Motor neuron (in vitro differentiated cells): ENCODE measurements at regions not wholly inside any gene's neighbourhood (a gene's known extent, or its start where the extent isn't known, plus 50 kb on each side); places are given as distances from the start of the nearest gene placed in this dataset.

Experiments
- ATAC-seq, 8 experiments: fragments of 200-7000 bp; cut with Tn5 transposase; replicated peaks in 6 of 8; 2 replicates each; pipeline ENCODE4 v1.8.0; 2021; ENCODE audit warnings: mild to moderate bottlenecking in 8 of 8, moderate library complexity in 8 of 8
- H3K27ac ChIP-seq, 2 donors: fragments of 250-450 bp; sonication (Bioruptor Pico); 2 replicates each; pipeline ENCODE4 v1.9.0; 2021; ENCODE audit warnings: antibody characterized with exemption in 2 of 2, mild to moderate bottlenecking in 2 of 2, moderate library complexity in 1 of 2
- H3K4me1 ChIP-seq, 2 donors: fragments of 250-450 bp; sonication (Bioruptor Pico); replicated peaks in 1 of 2; 2 replicates each; pipeline ENCODE4 v1.6.1; 2021; ENCODE audit warnings: antibody characterized with exemption in 2 of 2, mild to moderate bottlenecking in 2 of 2, moderate library complexity in 1 of 2
- H3K4me3 ChIP-seq, 5 donors: fragments of 250-450 bp; sonication (Bioruptor Pico); 2 replicates each; pipeline ENCODE4 v1.9.0; 2021; ENCODE audit warnings: antibody characterized with exemption in 5 of 5, mild to moderate bottlenecking in 5 of 5, moderate library complexity in 4 of 5
- WGBS, 10 experiments: fragments of 450-650 bp; shearing (Covaris generic); methylation state at CpG; one replicate each; pipeline ENCODE4 v1.0.0; 2022; 5-methylcytosine and 5-hydroxymethylcytosine counted together
- in situ Hi-C, 9 experiments: fragments of 400-800 bp; cut with MboI; loops; one replicate each; pipeline ENCODE4 v1.15.0; 2021; ENCODE audit warnings: low sequenced_read_pairs in 9 of 9, low pct_unique_long_range_greater_than_20kb in 2 of 9; ENCODE audit not compliant: unreplicated experiment in 9 of 9

- Histone ChIP-seq H3K4me3 (no peak overlapping the region), H3K27ac (no peak overlapping the region), H3K4me1 (no peaks in the 10 kb centered on the region)
- in situ Hi-C loops = no loop called here
- WGBS, 10 experiments = 0 to 87% (median 50%) methylated on average over 1 to 5 of the region's 9 CpGs; no CpG with 5 or more reads in 3 of the 10 experiments
- ATAC-seq = no peak
Observed at GRCh38 chr16:49115956-49116355, 165.7 kb downstream of the CBLN1 start.

DNA sequence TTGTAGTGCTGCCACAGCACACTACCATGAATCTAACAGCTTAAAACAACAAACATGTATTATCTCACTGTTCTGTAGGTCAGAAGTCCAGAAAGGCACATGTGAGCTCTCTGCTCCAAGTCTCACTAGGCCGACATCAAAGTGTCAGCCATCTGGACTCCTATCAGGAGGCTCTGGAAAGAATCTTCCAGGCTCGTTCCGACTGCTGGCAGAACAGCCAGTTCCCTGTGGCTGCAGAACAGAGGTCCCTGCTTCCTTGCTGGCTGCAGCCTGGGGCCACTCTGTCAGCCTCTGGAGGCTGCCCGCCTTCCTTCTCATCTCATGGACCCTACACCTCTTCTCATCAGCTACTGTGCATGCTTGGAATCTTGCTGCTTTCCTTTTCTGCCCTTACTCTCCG is 168.9 kb downstream of the CBLN1 start:
- Histone ChIP-seq H3K4me3 (no peak overlapping the region), H3K27ac (no peak overlapping the region), H3K4me1 (no peaks in the 10 kb centered on the region)
- in situ Hi-C loops = no loop called here
- 0 to 63% (median 35%) methylated on average over 2 to 5 of the region's 5 CpGs; no CpG with 5 or more reads in 4 of the 10 experiments for WGBS, 10 experiments
- no peak for ATAC-seq

GRCh38 chr16:49111351-49111750 is 170.3 kb downstream of the CBLN1 start:
- WGBS, 10 experiments = 0 to 86% (median 71%) methylated on average over 1 of the region's 1 CpG; no CpG with 5 or more reads in 2 of the 10 experiments
- no peaks in the 10 kb centered on the region for H3K4me1 ChIP-seq
- in situ Hi-C loops = no loop called here
- H3K27ac ChIP-seq = no peak overlapping the region
- H3K4me3 ChIP-seq = no peak overlapping the region
- no peak for ATAC-seq

- H3K4me1 ChIP-seq = no peaks in the 10 kb centered on the region
- no peak for ATAC-seq
- in situ Hi-C loops = no loop called here
- no peak overlapping the region for H3K27ac ChIP-seq
- 37 to 86% (median 74%) methylated on average over 1 to 3 of the region's 3 CpGs; no CpG with 5 or more reads in 5 of the 10 experiments for WGBS, 10 experiments
- no peak overlapping the region for H3K4me3 ChIP-seq
Observed at GRCh38 chr16:49108611-49109010, 173.0 kb downstream of the CBLN1 start.

- in situ Hi-C loops = no loop called here
- H3K4me1 ChIP-seq = no peaks in the 10 kb centered on the region
- no peak overlapping the region for H3K4me3 ChIP-seq
- no peak for ATAC-seq
- 0 to 94% (median 63%) methylated on average over 1 to 3 of the region's 3 CpGs; no CpG with 5 or more reads in 2 of the 10 experiments for WGBS, 10 experiments
- H3K27ac ChIP-seq = no peak overlapping the region
Observed at GRCh38 chr16:49103298-49103697, 178.3 kb downstream of the CBLN1 start.

- Histone ChIP-seq H3K4me1 (no peaks in the 10 kb centered on the region), H3K27ac (no peak overlapping the region), H3K4me3 (no peak overlapping the region)
- in situ Hi-C loops = no loop called here
- WGBS, 10 experiments = 0 to 86% (median 68%) methylated on average over 1 of the region's 1 CpG; no CpG with 5 or more reads in 4 of the 10 experiments
- no peak for ATAC-seq
Observed at GRCh38 chr16:49101997-49102396, 179.6 kb downstream of the CBLN1 start.

- Histone ChIP-seq H3K4me1 (no peaks in the 10 kb centered on the region), H3K27ac (no peak overlapping the region), H3K4me3 (no peak overlapping the region)
- no peak for ATAC-seq
- in situ Hi-C loops = no loop called here
Observed at GRCh38 chr16:49100366-49100765, 181.3 kb downstream of the CBLN1 start.

GRCh38 chr16:49097964-49098363 is 183.7 kb downstream of the CBLN1 start:
- in situ Hi-C loops = no loop called here
- ATAC-seq = no peak
- WGBS, 10 experiments = 0 to 93% (median 43%) methylated on average over 1 to 2 of the region's 2 CpGs; no CpG with 5 or more reads in 3 of the 10 experiments
- no peak overlapping the region for H3K27ac ChIP-seq
- H3K4me3 ChIP-seq = no peak overlapping the region
- H3K4me1 ChIP-seq = no peaks in the 10 kb centered on the region

DNA sequence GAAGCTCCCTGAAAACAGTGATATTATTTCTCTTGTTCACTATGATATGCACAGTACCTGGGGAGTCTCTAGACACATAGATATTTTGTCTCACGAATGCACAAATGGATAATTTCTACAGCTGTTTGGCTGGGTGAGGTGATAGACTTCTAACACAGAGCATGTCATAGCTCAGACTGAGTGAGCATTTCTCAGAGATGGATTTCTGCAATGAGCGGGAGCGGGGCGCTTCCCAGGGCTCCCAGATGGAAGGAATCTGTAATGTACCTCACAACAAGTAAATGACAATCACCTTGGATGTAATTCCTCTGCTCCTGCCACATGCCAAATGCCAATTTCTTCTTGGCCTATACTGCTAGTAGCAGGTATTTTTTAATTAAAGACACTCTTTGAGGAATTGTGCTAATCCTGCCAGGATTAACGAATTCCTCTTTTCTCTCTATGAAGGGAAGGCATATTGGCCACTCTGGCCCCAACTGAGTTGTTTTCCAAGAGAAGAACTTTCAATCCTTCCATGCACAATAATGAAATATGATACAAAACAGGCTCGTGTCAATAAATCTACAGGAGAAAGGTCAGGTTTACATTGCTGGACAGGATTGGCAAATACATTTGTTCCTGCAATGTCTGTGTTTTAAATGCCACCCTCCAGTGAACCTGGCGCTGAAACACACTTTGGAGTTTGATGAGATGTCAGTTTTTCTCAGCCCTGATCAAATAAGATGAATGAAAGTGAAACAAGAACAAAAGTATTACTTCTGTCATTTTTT is 185.3 kb downstream of the CBLN1 start:
- Histone ChIP-seq H3K4me1 (no peaks in the 10 kb centered on the region), H3K4me3 (no peak overlapping the region), H3K27ac (no peak overlapping the region)
- in situ Hi-C loops = no loop called here
- 1 to 80% (median 49%) methylated on average over 1 to 7 of the region's 7 CpGs for WGBS, 10 experiments
- ATAC-seq = no peak

- in situ Hi-C loops = no loop called here
- no peak overlapping the region for H3K27ac ChIP-seq
- H3K4me3 ChIP-seq = no peak overlapping the region
- no peaks in the 10 kb centered on the region for H3K4me1 ChIP-seq
- ATAC-seq = no peak
- WGBS, 10 experiments = 0 to 40% (median 0%) methylated on average over 1 to 2 of the region's 2 CpGs; no CpG with 5 or more reads in 3 of the 10 experiments
Observed at GRCh38 chr16:49095539-49095938, 186.1 kb downstream of the CBLN1 start.

DNA sequence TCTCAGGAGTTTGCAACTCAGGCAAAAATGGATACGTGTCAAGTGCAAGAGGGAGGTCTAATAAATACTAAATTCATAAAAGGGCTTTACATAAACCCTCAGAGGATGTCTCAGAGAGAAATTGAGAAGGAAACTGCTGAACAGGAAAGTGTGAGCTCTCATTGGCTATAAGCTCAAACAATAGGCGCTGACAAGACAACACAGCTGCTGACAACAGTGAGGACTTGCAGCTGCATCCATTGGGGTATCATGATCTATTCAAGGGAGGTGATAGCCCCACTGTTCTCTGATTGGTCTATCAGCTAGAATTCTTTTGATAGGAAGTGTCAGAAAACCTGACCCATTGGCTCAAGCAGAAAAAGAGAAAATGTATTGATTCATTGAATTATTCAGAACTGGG is 187.2 kb downstream of the CBLN1 start:
- Histone ChIP-seq H3K4me1 (no peaks in the 10 kb centered on the region), H3K4me3 (no peak overlapping the region), H3K27ac (no peak overlapping the region)
- in situ Hi-C loops = no loop called here
- 0 to 75% (median 31%) methylated on average over 1 to 2 of the region's 2 CpGs; no CpG with 5 or more reads in 2 of the 10 experiments for WGBS, 10 experiments
- no peak for ATAC-seq

- no peak for ATAC-seq
- Histone ChIP-seq H3K4me1 (no peaks in the 10 kb centered on the region), H3K27ac (no peak overlapping the region), H3K4me3 (no peak overlapping the region)
- 0 to 63% (median 20%) methylated on average over 1 to 2 of the region's 2 CpGs; no CpG with 5 or more reads in 3 of the 10 experiments for WGBS, 10 experiments
- in situ Hi-C loops = no loop called here
Observed at GRCh38 chr16:49093939-49094338, 187.7 kb downstream of the CBLN1 start.

DNA sequence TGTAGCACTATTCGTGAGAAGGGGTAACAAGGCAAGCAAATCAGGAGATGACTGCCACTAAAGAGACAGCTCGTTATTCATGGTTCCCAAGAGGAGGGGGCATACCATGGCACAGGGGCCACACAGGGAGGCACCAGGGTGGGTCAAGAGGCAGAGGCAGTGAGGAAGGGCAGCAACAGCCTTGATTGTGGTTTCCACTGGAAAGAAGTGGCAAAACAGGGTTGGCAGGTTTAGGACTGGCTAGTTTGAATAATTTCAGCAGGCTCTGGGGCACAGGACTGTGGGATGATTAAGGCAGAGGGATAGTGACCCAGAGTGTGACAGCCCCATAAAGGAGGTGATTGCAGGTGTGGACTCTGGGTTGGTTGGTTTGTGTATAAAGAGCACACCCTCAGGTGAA is 188.9 kb downstream of the CBLN1 start:
- no peak for ATAC-seq
- WGBS, 10 experiments = 0 to 88% (median 37%) methylated on average over 1 to 2 of the region's 2 CpGs; no CpG with 5 or more reads in 6 of the 10 experiments
- Histone ChIP-seq H3K4me1 (no peaks in the 10 kb centered on the region), H3K27ac (no peak overlapping the region), H3K4me3 (no peak overlapping the region)
- in situ Hi-C loops = no loop called here

DNA sequence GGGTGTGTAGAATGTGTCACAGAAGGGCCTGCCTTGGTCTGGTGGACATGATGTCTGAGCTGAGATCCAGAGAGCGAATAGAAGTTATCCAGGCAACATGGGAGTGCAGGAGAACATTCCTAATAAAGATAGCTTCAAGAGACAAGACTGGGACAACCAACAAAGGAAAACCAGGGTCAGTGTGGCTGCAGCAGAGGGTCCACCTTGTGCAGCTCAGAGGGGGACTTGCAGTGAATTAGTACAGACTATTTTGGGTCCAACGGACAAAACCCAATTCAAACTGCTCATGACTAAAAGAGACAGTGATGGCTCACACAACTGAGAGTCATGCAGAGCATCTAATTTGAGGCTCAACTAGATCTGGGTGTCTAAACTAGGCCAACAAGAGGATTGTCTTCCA is 192.1 kb downstream of the CBLN1 start:
- ATAC-seq = no peak
- in situ Hi-C loops = no loop called here
- Histone ChIP-seq H3K4me1 (no peaks in the 10 kb centered on the region), H3K4me3 (no peak overlapping the region), H3K27ac (no peak overlapping the region)
- 0 to 100% (median 56%) methylated on average over 1 to 2 of the region's 2 CpGs; no CpG with 5 or more reads in 2 of the 10 experiments for WGBS, 10 experiments
